ENCODE measurements at regions not wholly inside any gene's neighbourhood (a gene's known extent, or its start where the extent isn't known, plus 50 kb on each side); places are given as distances from the start of the nearest gene placed in this dataset.

DNA sequence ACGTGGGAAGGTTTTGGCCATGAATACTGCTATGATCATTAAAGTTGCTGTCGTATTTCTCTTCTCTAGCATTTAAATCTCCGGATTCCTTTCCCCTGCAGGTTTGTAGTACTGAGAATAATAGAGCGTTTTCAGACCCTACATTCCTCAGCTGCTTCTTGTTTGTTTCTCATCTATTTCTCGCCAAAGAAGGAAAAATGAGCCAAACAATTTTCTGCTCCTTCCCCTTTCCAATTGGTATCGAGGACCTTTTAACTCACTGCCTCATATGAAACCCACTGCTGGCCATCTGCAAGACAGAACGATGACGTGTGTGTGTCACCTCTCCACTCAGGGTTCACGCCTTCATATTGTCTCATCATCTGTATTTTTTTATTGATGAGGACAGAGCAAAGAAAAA is 689.4 kb upstream of the WWC1 start:
- TF ChIP-seq EZH2phosphoT487 (IDR thresholded peaks at IDR 0.05; ENCODE audit: insufficient read depth, low read depth) (no peak), EZH2 (IDR thresholded peaks at IDR 0.05; ENCODE audit: insufficient read depth, poor library complexity, severe bottlenecking) (no peak)
